Muscle layer of colon (tissue), 2 donors: ENCODE measurements at regions not wholly inside any gene's neighbourhood (a gene's known extent, or its start where the extent isn't known, plus 50 kb on each side); places are given as distances from the start of the nearest gene placed in this dataset.

Experiments used
- H3K27ac ChIP-seq: one replicate; pipeline ENCODE4 v1.7.0; 2013; ENCODE audit warnings: low read depth, mild to moderate bottlenecking, low read length, moderate library complexity
- H3K27me3 ChIP-seq, 2 donors: one replicate each; pipeline ENCODE4 v1.7.0; 2013; ENCODE audit warnings: low read length in 2 of 2, mild to moderate bottlenecking in 2 of 2; ENCODE audit not compliant: insufficient read depth in 2 of 2, control insufficient read depth in 1 of 2
- H3K36me3 ChIP-seq: one replicate; pipeline ENCODE4 v1.7.0; 2013; ENCODE audit warnings: mild to moderate bottlenecking, low read length; ENCODE audit not compliant: insufficient read depth
- H3K4me1 ChIP-seq: one replicate; pipeline ENCODE4 v1.7.0; 2013; ENCODE audit warnings: mild to moderate bottlenecking, low read length; ENCODE audit not compliant: insufficient read depth
- H3K4me3 ChIP-seq, 2 donors: one replicate each; pipeline ENCODE4 v1.7.0; 2013; ENCODE audit warnings: low read length in 2 of 2, low read depth in 1 of 2, mild to moderate bottlenecking in 1 of 2, moderate library complexity in 1 of 2
- H3K9ac ChIP-seq: one replicate; pipeline ENCODE4 v1.7.0; 2013; ENCODE audit warnings: low read length
- H3K9me3 ChIP-seq: one replicate; pipeline ENCODE4 v1.7.0; 2013; ENCODE audit warnings: mild to moderate bottlenecking, low read length
- donor health status: abdominal sarcoma.
- donor health status: Adenocarcinoma of cecum.

DNA sequence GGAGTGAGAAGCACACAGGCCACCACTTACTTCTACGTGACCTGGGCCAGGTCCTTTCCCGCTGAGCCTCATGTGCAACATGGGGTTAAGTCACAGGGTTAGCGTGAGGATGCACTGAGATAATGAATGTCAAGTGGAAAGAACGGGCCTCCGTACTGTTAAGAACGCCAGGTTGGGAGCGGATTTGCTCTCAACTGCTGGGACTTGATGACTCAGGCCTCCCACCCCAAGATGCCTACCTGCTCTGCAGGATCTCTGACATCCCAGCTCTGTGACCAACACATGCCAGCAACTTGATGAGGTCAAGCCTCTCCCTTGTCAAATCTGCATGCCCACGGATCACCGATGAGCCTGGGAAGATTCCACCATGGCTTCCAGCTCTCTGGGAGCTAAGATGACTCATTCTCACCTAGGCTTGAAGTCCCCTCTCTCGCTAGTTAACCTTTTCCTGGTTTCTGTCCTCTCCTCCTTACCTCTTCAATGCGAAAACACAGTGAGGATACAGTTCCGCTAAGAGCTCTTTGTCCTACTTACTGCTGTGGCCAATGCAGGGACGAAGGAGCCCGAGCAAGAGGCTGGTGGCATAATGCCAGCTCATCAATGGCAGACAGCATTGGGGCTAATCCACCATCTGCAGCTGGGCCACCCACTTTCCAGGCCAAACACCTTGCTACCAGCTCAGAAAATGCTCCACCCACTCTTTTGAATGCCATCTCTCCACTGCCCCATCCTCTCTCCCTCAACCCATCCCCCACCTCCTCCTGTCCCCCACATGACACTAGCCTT lies 67.6 kb downstream of the PJA1 start:
- H3K36me3 ChIP-seq = no peaks in the 10 kb centered on the region
- H3K27ac ChIP-seq = no peak overlapping the region
- H3K9ac ChIP-seq = no peak overlapping the region
- H3K27me3 ChIP-seq = peaks cover 3 to 6% of the 10 kb centered on the region in 2 donors
- H3K4me3 ChIP-seq = no peak overlapping the region
- no peaks in the 10 kb centered on the region for H3K9me3 ChIP-seq
- H3K4me1 ChIP-seq = no peaks in the 10 kb centered on the region

DNA sequence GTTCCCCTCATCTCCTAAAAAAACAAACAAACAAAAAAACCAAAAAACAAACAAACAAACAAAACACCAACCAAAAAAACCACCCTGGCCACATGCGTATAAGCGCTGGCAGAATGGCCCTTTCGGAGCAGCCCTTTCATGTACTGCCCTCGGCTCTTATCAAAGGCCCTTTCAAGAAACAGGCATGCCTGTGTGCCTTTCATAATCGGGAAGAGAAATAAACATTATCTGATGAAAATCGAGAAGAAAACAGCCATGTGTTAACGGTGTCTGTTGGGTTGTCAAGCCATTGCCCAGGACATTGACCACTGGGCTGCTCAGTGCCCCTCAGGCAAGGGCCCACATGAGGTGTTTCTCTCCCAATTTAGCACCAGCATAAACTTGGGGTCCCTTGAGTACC lies 68.3 kb downstream of the PJA1 start:
- no peaks in the 10 kb centered on the region for H3K4me1 ChIP-seq
- H3K27me3 ChIP-seq = peaks cover 6 to 9% of the 10 kb centered on the region in 2 donors
- H3K9me3 ChIP-seq = no peaks in the 10 kb centered on the region
- no peak overlapping the region for H3K4me3 ChIP-seq
- no peak overlapping the region for H3K9ac ChIP-seq
- no peaks in the 10 kb centered on the region for H3K36me3 ChIP-seq
- H3K27ac ChIP-seq = no peak overlapping the region

DNA sequence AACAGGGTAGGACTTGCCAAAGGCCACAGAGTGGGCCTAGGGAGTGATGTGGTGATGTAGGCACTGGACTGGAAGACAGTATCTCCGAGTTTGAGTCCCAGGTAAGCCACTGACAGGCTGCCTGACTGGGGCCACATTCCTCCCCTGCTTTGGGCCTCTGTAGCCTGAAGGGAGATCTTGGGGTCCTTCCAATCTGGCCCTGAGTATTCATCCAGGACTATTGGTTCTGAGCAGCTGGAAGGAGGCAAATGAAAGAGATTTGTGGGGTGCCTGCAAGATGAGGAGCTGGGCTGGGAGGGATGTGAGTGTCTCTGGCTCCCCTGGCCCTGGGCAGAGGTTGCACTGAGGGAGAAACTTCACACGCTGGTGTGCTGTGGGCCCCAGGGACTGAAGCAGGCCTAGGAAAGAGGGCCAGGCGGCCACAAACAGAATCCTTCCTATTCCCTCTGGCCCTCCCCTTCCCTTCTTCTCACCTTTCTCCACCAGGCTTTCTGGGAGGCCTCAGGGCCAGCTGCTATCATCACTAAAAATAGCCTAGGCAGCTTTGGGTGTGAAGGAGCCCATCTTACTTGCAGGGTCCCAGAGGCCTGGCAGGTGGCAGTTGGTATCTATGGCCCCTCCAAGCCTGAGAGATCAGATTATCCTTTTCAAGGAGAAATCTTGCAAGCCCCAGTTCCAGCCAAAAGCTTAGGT lies 70.1 kb downstream of the PJA1 start:
- Histone ChIP-seq H3K27me3 (peaks cover 6% of the 10 kb centered on the region in 2 donors), H3K4me3 (no peak overlapping the region), H3K9ac (no peak overlapping the region), H3K4me1 (no peaks in the 10 kb centered on the region), H3K36me3 (no peaks in the 10 kb centered on the region), H3K27ac (no peak overlapping the region), H3K9me3 (no peaks in the 10 kb centered on the region)

DNA sequence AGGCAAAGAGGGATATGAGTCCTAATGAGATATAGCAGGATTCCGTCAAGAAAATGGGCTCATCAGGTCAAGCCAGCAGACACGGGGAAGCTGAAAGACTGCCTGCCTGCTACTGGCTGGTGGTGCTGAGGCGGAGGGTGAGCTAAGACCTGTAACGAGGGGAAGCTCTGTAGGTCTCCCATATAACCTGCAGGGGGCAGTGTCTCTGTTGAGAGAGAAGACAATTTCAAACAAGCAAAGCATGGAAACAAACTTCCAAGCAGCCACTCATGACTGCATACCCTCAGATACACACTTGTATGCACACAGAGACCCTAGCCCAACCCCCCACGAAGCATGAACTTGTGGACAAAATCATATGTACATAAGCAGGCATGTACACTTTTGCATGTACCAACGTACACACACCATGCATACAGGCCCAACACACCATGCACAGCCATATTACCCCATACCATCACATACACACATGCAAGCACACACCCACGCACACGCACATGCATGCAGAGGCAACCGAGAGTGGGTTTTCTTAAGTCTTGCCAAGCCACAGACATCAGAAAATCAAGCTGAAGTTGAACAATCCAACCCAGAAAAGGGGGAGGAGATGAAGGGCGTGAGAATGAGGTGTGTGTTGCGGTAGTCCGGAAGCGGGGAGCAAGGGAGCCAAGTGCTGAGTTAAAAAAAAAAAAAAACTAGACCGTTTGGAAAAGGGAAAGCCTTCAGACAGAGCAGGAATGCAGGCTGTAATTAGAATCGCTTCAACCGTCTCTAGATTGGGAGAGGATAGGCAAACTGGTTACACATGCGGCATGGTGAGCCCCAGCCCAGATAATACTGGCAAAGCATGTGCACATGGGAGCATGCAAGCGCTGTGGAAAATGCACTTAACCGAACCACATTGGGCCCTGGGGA lies 71.0 kb downstream of the PJA1 start:
- Histone ChIP-seq H3K27me3 (peaks cover 6% of the 10 kb centered on the region in 2 donors), H3K9me3 (no peaks in the 10 kb centered on the region), H3K9ac (no peak overlapping the region), H3K36me3 (no peaks in the 10 kb centered on the region), H3K27ac (no peak overlapping the region), H3K4me1 (no peaks in the 10 kb centered on the region), H3K4me3 (no peak overlapping the region)

DNA sequence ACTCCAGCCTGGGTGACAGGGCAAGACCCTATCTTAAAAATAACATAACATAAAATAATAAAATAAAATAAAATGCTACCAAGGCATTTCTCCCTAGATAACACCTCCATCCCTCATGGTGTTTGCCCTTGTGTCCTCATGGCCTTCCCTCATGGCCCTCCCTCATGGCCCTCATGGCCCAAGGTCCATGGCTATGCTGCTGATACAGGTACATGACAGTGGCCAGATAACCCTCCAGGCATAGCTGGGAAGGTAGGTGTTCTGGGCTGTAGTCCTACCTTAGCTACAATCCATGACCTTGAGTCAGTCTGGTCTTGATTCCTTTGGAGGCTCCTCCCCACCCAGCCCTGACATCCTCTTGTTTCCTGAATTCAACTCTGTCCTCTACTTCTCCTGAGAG lies 75.2 kb downstream of the PJA1 start:
- H3K27me3 ChIP-seq = peaks cover 6 to 13% of the 10 kb centered on the region in 2 donors
- no peaks in the 10 kb centered on the region for H3K36me3 ChIP-seq
- H3K4me1 ChIP-seq = no peaks in the 10 kb centered on the region
- no peak overlapping the region for H3K27ac ChIP-seq
- H3K9me3 ChIP-seq = no peaks in the 10 kb centered on the region
- H3K4me3 ChIP-seq = no peak overlapping the region
- no peak overlapping the region for H3K9ac ChIP-seq

DNA sequence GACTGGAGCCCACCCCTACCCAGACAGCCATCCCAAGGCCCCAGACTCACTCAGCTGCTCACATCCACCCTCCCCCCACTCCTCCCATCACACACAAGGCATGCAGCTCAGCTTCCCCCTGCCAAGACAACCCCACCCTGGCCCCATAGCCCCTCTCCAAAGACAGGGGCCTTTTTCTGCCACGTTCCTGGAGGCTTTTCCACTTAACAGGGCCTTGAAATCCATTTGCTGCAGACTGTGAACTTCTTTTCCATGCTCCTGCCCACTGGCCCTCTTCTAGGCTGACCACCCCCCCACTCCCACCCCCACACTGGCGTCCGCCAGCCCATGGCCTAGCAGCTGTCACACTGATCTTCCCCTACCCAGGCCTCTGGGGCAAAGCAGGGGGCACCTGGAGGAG lies 76.0 kb downstream of the PJA1 start:
- H3K27ac ChIP-seq = no peak overlapping the region
- H3K9ac ChIP-seq = no peak overlapping the region
- H3K27me3 ChIP-seq = peaks cover 6 to 13% of the 10 kb centered on the region in 2 donors
- no peaks in the 10 kb centered on the region for H3K4me1 ChIP-seq
- no peaks in the 10 kb centered on the region for H3K9me3 ChIP-seq
- no peaks in the 10 kb centered on the region for H3K36me3 ChIP-seq
- no peak overlapping the region for H3K4me3 ChIP-seq

DNA sequence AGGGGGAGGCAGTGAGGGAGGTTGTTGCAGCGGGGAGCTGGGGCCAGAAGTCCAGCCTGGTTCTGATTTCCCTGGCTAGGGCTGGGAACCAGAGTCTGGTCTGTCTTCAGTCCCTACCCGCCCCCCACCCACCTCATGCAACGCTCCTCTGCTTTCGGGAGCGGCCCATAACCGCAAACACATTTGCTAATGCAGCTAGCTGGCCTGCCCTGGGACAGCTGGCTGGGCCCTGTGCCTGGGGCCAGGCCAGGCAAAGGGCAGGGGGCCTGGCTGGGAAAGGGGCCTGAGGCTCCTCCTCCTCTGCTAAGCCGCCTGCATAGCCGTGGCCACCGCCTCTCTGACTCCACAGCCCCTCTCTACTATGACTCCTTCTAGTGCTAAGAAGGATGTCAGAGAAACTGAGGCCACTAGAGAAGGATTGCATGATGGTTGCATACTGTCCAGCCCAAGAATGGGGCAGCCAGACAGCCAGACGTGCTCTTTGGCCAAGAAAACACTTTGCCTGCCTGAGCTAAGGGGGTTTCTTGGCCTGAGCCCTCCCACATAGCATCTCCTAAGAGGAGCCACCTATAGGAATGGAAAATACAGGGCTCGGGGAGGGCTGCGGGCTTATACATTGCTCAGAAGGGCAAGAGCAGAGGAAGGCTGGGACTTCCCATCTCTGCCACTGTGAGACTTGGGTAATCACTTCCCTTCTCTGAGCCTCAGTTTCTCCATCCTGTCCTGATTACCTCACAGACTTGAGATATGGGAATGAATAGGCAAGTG lies 76.9 kb downstream of the PJA1 start:
- Histone ChIP-seq H3K4me3 (no peak overlapping the region), H3K27me3 (peaks cover 6% of the 10 kb centered on the region in 2 donors), H3K4me1 (no peaks in the 10 kb centered on the region), H3K9ac (no peak overlapping the region), H3K9me3 (no peaks in the 10 kb centered on the region), H3K27ac (no peak overlapping the region), H3K36me3 (no peaks in the 10 kb centered on the region)

DNA sequence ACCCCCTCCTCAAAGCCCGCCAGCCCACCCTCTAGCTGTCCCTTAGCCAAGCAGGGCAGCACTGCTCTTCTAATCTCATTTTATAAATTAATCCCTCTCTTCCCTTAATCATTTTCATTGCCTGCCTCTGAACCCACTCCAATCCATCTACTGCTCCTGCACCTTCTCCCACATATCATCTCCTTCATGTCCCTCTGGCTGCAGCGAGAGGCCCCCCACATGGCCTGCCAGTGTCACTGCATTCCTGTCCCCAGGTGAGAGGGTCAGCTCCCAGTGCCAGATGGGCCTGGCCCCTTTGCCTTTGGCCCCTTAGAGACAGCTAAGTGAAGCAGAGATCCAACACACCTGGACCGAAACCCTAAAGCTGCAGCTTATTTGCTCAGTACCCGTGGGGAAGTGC lies 79.4 kb downstream of the PJA1 start:
- Histone ChIP-seq H3K27ac (no peak overlapping the region), H3K4me3 (no peak overlapping the region), H3K27me3 (peaks cover 0 to 6% of the 10 kb centered on the region in 2 donors), H3K36me3 (no peaks in the 10 kb centered on the region), H3K9ac (no peak overlapping the region), H3K4me1 (no peaks in the 10 kb centered on the region), H3K9me3 (no peaks in the 10 kb centered on the region)

DNA sequence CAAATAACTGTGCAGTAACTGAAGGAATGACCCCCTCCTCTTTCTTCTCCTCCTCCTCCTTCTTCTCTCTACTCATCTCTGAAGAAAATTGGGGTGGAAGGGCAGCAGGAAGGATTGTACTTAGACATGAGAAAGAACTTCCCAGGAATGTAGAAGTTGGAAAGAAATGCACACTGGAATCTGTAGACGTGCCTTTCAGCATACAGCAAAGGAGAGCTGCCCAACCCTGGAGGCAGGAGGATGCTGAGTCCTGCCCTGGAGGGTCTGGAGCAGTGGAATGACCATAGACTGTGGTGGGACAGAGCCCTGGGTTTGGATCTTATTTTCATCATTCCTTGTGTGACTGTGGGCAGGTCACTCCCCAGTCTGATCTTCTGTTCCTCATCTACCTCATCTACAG lies 80.1 kb downstream of the PJA1 start:
- Histone ChIP-seq H3K27ac (no peak overlapping the region), H3K4me1 (no peaks in the 10 kb centered on the region), H3K27me3 (peaks cover 0 to 6% of the 10 kb centered on the region in 2 donors)

DNA sequence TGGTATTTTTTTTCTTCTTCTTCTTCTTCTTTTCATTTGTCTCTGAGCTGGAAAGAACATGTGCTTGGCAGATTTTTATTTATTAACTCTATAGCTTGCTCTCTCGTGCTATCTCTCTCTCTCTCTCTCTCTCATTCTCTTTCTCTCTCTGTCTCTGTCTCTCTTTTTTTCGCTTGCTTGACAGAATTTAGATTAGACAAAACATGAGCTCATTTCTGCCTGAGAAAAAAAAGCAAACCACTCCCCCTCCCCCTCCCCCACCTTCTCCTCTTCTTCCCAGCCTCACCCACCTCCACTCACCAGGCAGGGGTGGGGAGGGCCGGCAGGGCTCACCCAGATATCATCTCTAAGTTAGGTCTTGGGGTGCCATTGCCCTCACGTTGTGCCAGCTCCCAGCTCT lies 81.5 kb downstream of the PJA1 start:
- Histone ChIP-seq H3K9me3 (no peaks in the 10 kb centered on the region), H3K4me3 (no peak overlapping the region), H3K27me3 (peaks cover 0 to 6% of the 10 kb centered on the region in 2 donors), H3K9ac (no peak overlapping the region), H3K36me3 (no peaks in the 10 kb centered on the region), H3K4me1 (no peaks in the 10 kb centered on the region), H3K27ac (no peak overlapping the region)

More for the DNA sequence above, 80.1 kb downstream of the PJA1 start:
- Histone ChIP-seq H3K36me3 (no peaks in the 10 kb centered on the region), H3K9me3 (no peaks in the 10 kb centered on the region), H3K4me3 (no peak overlapping the region), H3K9ac (no peak overlapping the region)

DNA sequence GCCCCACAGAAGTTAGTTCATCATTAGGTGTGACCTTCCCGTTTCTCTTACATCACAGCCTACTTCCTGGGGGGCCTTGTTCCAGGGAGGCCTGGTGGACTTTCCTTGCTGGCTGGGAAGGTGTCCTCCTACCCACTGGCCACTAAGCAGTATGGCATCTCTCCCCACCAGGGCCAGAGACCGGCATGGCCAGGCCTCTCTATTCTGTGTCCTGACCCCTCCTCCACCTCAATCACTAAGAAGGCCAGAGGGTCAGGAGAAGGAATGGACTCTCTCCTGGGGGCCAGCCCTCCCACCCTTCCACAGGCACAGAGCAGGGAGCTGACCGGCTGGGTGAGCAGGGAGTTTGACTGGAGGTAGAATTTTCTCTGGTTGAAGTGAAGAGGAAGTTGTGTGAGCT lies 81.9 kb downstream of the PJA1 start:
- H3K4me1 ChIP-seq = no peaks in the 10 kb centered on the region
- H3K27ac ChIP-seq = no peak overlapping the region
- no peaks in the 10 kb centered on the region for H3K36me3 ChIP-seq
- H3K4me3 ChIP-seq = no peak overlapping the region
- H3K27me3 ChIP-seq = peaks cover 0 to 8% of the 10 kb centered on the region in 2 donors
- H3K9me3 ChIP-seq = no peaks in the 10 kb centered on the region
- no peak overlapping the region for H3K9ac ChIP-seq
